CD8-positive, alpha-beta memory T cell (primary cell): ENCODE measurements at regions not wholly inside any gene's neighbourhood (a gene's known extent, or its start where the extent isn't known, plus 50 kb on each side); places are given as distances from the start of the nearest gene placed in this dataset.

Experiments
- CTCF ChIA-PET: fragments of 350-600 bp; sonication (Branson Sonifier 250); formaldehyde crosslinking; loops from one replicate; lab custom pipeline; 2021; ENCODE audit warnings: antibody characterized with exemption; lab: Charles Lee
- POLR2A ChIA-PET: fragments of 350-600 bp; sonication (Branson Sonifier 250); formaldehyde crosslinking; loops from one replicate; lab custom pipeline; 2021; ENCODE audit warnings: antibody characterized with exemption; lab: Charles Lee
- DNase-seq, 5 donors: peaks; one replicate each; pipeline versions ENCODE4 v3.0.0 to v3.0.0-alpha.2; 2020 to 2022; ENCODE audit warnings: mixed read lengths in 1 of 5
- H3K27ac ChIP-seq: one replicate; pipeline ENCODE4 v1.7.0; 2013; ENCODE audit warnings: low read depth, mild to moderate bottlenecking, low read length, moderate library complexity
- H3K27me3 ChIP-seq: 2 replicates; pipeline ENCODE4 v1.7.0; 2013; ENCODE audit warnings: low read length, mild to moderate bottlenecking; ENCODE audit not compliant: insufficient read depth, poor library complexity, severe bottlenecking
- H3K36me3 ChIP-seq: 2 replicates; pipeline ENCODE4 v1.7.0; 2013; ENCODE audit warnings: mild to moderate bottlenecking, low read length, moderate library complexity; ENCODE audit not compliant: insufficient read depth
- H3K4me1 ChIP-seq: 2 replicates; pipeline ENCODE4 v1.7.0; 2013; ENCODE audit warnings: mild to moderate bottlenecking, low read length, moderate library complexity; ENCODE audit not compliant: insufficient read depth
- H3K4me3 ChIP-seq: 2 replicates; pipeline ENCODE4 v1.7.0; 2013; ENCODE audit warnings: mild to moderate bottlenecking, low read length
- H3K9me3 ChIP-seq: 2 replicates; pipeline ENCODE4 v1.7.0; 2013; ENCODE audit warnings: mild to moderate bottlenecking, low read length
- H3K27ac Mint-ChIP-seq, 8 donors: one replicate each; pipeline ENCODE4 v1.8.0; 2020 to 2021; ENCODE audit warnings: mixed read lengths in 8 of 8, mild to moderate bottlenecking in 6 of 8, inconsistent platforms in 3 of 8, moderate library complexity in 3 of 8
- H3K27me3 Mint-ChIP-seq, 2 donors: one replicate each; pipeline ENCODE4 v1.8.0; 2020 to 2021; ENCODE audit warnings: mixed read lengths in 2 of 2, mild to moderate bottlenecking in 1 of 2, moderate library complexity in 1 of 2
- H3K36me3 Mint-ChIP-seq, 3 donors: one replicate each; pipeline ENCODE4 v1.8.0; 2020 to 2021; ENCODE audit warnings: mixed read lengths in 3 of 3, inconsistent platforms in 1 of 3, mild to moderate bottlenecking in 1 of 3
- H3K4me1 Mint-ChIP-seq, 3 donors: one replicate each; pipeline ENCODE4 v1.8.0; 2020 to 2021; ENCODE audit warnings: mixed read lengths in 3 of 3, inconsistent platforms in 1 of 3, mild to moderate bottlenecking in 1 of 3
- H3K4me3 Mint-ChIP-seq, 7 donors: one replicate each; pipeline ENCODE4 v1.8.0; 2020 to 2021; ENCODE audit warnings: mixed read lengths in 7 of 7, mild to moderate bottlenecking in 6 of 7, moderate library complexity in 4 of 7, inconsistent platforms in 2 of 7
- H3K9me3 Mint-ChIP-seq, 5 donors: one replicate each; pipeline ENCODE4 v1.8.0; 2020 to 2022; ENCODE audit warnings: mixed read lengths in 5 of 5, mild to moderate bottlenecking in 3 of 5, moderate library complexity in 2 of 5, inconsistent platforms in 1 of 5

DNA sequence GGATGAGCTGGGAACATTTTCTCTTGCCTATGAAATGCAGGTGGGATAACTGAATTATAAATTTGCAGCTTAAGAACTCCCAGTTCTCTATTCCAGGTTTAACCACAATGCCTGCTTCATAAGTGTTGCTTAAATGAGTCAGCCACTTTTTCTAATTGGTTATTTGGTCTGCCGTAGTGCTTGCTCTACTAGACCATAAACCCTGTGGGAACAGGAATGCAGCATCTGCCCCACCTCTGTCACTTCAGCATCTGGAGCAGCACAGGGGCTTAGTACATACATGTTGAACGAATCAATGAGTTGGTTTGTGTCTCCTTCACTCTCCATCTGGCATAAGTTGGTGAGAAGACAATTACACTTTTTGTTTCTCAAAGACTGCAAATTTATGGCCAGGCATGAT is 95.2 kb upstream of the PTER start:
- Mint-ChIP-seq H3K4me3 (no peak overlapping the region), H3K4me1 (no peaks in the 10 kb centered on the region), H3K27ac (no peak overlapping the region), H3K9me3 (peaks cover 0 to 2% (median 0%) of the 10 kb centered on the region in 5 donors), H3K27me3 (peaks cover 4 to 5% of the 10 kb centered on the region in 2 donors), H3K36me3 (no peaks in the 10 kb centered on the region)
- no peaks in the 10 kb centered on the region for H3K27me3 ChIP-seq
- no peaks in the 10 kb centered on the region for H3K36me3 ChIP-seq
- H3K27ac ChIP-seq: no peak overlapping the region
- ChIA-PET POLR2A (no interaction called here), CTCF (no interaction called here)
- no peak for DNase-seq
- H3K4me3 ChIP-seq: no peak overlapping the region
- no peaks in the 10 kb centered on the region for H3K9me3 ChIP-seq
- H3K4me1 ChIP-seq: no peaks in the 10 kb centered on the region

DNA sequence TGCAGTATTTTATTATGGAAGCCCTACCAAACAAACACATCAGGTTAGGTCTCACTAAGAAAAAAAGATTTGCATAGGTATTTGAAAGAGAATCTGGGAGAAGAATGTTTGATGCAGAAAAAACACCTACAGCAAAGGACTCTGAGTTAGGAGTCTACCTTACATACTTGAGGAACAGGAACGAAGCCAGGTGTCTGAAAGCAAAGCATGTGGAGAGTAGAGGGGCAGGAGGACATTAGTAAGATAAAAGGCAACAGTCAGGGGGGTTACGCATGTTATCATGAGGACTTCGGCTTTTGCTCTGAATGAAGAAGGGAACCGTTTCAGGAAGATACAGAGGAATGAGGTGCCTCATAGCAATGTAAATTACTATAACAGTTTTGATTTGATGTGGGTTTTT is 87.9 kb upstream of the PTER start:
- no peaks in the 10 kb centered on the region for H3K36me3 ChIP-seq
- H3K9me3 ChIP-seq: no peaks in the 10 kb centered on the region
- Mint-ChIP-seq H3K27me3 (peaks cover 1 to 3% of the 10 kb centered on the region in 2 donors), H3K36me3 (no peaks in the 10 kb centered on the region), H3K4me1 (no peaks in the 10 kb centered on the region), H3K4me3 (no peak overlapping the region), H3K9me3 (peaks cover 2 to 8% (median 2%) of the 10 kb centered on the region in 5 donors), H3K27ac (no peak overlapping the region)
- H3K27ac ChIP-seq: no peak overlapping the region
- no peaks in the 10 kb centered on the region for H3K27me3 ChIP-seq
- CTCF ChIA-PET: no interaction called here
- no peak overlapping the region for H3K4me3 ChIP-seq
- POLR2A ChIA-PET: no interaction called here
- no peak for DNase-seq
- no peaks in the 10 kb centered on the region for H3K4me1 ChIP-seq

DNA sequence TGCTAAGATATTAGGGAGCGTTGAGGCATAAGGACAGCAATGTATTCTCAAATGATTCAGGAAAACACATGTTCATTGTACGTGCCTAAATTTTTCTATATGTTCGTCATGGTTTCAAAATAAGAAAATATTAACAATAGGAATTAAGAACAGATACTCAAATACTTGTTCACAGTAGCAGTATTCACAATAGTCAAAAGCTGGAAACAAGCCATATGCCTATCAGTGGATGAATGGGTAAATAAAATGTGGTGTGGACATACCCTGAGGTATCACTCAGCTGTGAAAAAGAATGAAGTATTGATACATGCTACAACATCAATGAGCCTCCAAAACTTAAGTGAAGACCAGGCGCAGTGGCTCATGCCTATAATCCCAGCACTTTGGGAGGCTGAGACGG is 84.7 kb upstream of the PTER start:
- CTCF ChIA-PET: no interaction called here
- H3K27ac ChIP-seq: no peak overlapping the region
- peaks cover 2 to 5% (median 2%) of the 10 kb centered on the region in 5 donors for H3K9me3 Mint-ChIP-seq
- H3K36me3 Mint-ChIP-seq: no peaks in the 10 kb centered on the region
- POLR2A ChIA-PET: no interaction called here
- no peaks in the 10 kb centered on the region for H3K4me1 ChIP-seq
- no peak overlapping the region for H3K27ac Mint-ChIP-seq
- H3K4me3 Mint-ChIP-seq: no peak overlapping the region
- H3K27me3 Mint-ChIP-seq: peaks cover 3% of the 10 kb centered on the region in 2 donors
- no peak overlapping the region for H3K4me3 ChIP-seq
- no peaks in the 10 kb centered on the region for H3K27me3 ChIP-seq
- H3K9me3 ChIP-seq: no peaks in the 10 kb centered on the region
- no peaks in the 10 kb centered on the region for H3K36me3 ChIP-seq
- no peak for DNase-seq
- H3K4me1 Mint-ChIP-seq: no peaks in the 10 kb centered on the region

DNA sequence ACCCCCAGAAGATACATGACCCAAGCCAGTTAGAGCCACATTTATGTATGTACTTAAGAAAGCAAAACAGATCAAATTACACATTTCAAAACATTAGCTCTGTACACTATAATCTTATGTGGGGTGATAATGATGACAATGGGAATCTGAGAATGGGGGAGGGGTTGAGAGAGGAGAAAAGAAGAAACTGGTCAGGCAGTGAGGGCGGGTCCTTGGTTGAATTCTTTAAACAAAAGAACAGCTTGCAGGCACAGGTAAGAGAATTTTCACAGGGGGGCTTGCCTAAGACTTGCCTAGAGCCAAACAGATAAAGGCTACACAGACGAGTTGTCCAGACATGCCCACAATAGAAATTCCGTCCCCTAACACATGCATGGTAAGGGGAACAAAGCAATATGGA is 76.8 kb upstream of the PTER start:
- no peak overlapping the region for H3K4me3 ChIP-seq
- no peaks in the 10 kb centered on the region for H3K36me3 Mint-ChIP-seq
- no peaks in the 10 kb centered on the region for H3K27me3 ChIP-seq
- H3K36me3 ChIP-seq: no peaks in the 10 kb centered on the region
- peaks cover 13 to 24% of the 10 kb centered on the region in 2 donors for H3K27me3 Mint-ChIP-seq
- peaks cover 0 to 5% (median 0%) of the 10 kb centered on the region in 5 donors for H3K9me3 Mint-ChIP-seq
- no peak overlapping the region for H3K27ac ChIP-seq
- ChIA-PET POLR2A (no interaction called here), CTCF (no interaction called here)
- H3K4me1 ChIP-seq: no peaks in the 10 kb centered on the region
- DNase-seq: no peak
- H3K4me1 Mint-ChIP-seq: no peaks in the 10 kb centered on the region
- H3K9me3 ChIP-seq: no peaks in the 10 kb centered on the region
- no peak overlapping the region for H3K4me3 Mint-ChIP-seq
- no peak overlapping the region for H3K27ac Mint-ChIP-seq

DNA sequence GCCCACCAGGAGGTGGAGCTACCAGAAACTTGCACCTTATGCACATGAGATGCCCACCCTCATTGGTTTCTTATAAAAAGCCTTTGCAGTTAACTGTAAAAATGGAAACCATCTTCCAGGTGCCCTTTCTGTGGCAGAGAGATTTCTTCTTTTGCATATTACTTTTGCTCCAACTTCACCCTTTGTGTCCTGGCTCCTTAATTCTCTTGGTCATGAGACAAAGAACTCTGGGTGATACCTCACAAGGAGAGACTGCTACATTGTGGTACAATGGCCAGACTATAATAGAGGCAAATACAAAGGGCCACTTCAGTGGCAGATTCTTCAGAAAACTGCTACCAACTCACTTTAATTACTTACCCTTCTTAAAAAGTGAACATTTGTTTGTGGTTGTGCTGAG is 76.4 kb upstream of the PTER start:
- H3K9me3 ChIP-seq: no peaks in the 10 kb centered on the region
- no peaks in the 10 kb centered on the region for H3K27me3 ChIP-seq
- DNase-seq: no peak
- H3K36me3 ChIP-seq: no peaks in the 10 kb centered on the region
- Mint-ChIP-seq H3K9me3 (peaks cover 0 to 5% (median 0%) of the 10 kb centered on the region in 5 donors), H3K4me3 (no peak overlapping the region), H3K27me3 (peaks cover 12 to 24% of the 10 kb centered on the region in 2 donors), H3K36me3 (no peaks in the 10 kb centered on the region), H3K4me1 (no peaks in the 10 kb centered on the region), H3K27ac (no peak overlapping the region)
- POLR2A ChIA-PET: no interaction called here
- CTCF ChIA-PET: no interaction called here
- no peak overlapping the region for H3K27ac ChIP-seq
- H3K4me3 ChIP-seq: no peak overlapping the region
- no peaks in the 10 kb centered on the region for H3K4me1 ChIP-seq

DNA sequence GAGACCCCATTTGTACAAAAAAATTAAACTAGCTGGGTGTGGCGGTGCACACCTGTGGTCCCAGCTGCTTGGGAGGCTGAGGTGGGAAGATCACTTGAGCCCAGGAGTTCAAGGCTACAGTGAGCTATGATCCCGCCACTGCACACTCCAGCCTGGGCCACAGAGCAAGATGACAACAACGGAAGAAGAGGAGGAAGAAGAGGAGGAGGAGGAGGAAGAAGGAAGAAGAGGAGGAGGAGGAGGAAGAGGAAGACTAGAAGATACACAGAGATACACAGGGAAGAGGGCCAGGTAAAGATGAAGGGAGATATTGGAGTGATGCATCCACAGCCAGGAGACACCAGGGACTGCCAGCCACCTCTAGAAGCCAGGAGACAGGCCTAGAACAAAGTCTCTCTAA is 75.7 kb upstream of the PTER start:
- Histone ChIP-seq H3K36me3 (no peaks in the 10 kb centered on the region), H3K4me1 (no peaks in the 10 kb centered on the region), H3K27me3 (no peaks in the 10 kb centered on the region), H3K4me3 (no peak overlapping the region), H3K9me3 (no peaks in the 10 kb centered on the region), H3K27ac (no peak overlapping the region)
- Mint-ChIP-seq H3K27me3 (peaks cover 12 to 24% of the 10 kb centered on the region in 2 donors), H3K36me3 (no peaks in the 10 kb centered on the region), H3K4me1 (no peaks in the 10 kb centered on the region), H3K27ac (no peak overlapping the region), H3K4me3 (no peak overlapping the region), H3K9me3 (peaks cover 0 to 5% (median 0%) of the 10 kb centered on the region in 5 donors)
- no peak for DNase-seq
- POLR2A ChIA-PET: no interaction called here
- CTCF ChIA-PET: no interaction called here

DNA sequence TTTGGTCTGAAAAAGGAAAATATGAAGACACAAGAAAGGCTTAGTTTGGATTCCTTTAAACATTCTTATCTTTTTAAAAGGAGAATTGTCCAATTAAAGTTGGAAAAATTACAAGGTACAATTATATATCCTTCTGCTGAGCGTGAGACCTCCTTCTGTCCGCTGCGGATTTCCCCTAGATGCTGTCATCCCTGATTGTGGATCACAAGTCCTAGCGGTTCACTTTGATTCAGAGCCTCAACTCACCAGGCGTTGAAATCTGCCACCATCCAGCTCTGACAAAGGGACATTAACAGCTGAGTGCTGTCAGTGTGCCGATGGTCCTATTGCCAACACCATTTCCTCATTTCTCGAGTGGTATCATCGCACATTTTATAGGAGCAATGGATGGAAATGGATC is 73.1 kb upstream of the PTER start:
- Mint-ChIP-seq H3K4me1 (no peaks in the 10 kb centered on the region), H3K27ac (no peak overlapping the region), H3K36me3 (no peaks in the 10 kb centered on the region), H3K9me3 (peaks cover 0 to 5% (median 0%) of the 10 kb centered on the region in 5 donors), H3K4me3 (no peak overlapping the region), H3K27me3 (peaks cover 12 to 44% of the 10 kb centered on the region in 2 donors)
- Histone ChIP-seq H3K4me3 (no peak overlapping the region), H3K27ac (no peak overlapping the region), H3K36me3 (no peaks in the 10 kb centered on the region), H3K27me3 (no peaks in the 10 kb centered on the region), H3K9me3 (no peaks in the 10 kb centered on the region), H3K4me1 (no peaks in the 10 kb centered on the region)
- POLR2A ChIA-PET: no interaction called here
- no peak for DNase-seq
- CTCF ChIA-PET: no interaction called here

DNA sequence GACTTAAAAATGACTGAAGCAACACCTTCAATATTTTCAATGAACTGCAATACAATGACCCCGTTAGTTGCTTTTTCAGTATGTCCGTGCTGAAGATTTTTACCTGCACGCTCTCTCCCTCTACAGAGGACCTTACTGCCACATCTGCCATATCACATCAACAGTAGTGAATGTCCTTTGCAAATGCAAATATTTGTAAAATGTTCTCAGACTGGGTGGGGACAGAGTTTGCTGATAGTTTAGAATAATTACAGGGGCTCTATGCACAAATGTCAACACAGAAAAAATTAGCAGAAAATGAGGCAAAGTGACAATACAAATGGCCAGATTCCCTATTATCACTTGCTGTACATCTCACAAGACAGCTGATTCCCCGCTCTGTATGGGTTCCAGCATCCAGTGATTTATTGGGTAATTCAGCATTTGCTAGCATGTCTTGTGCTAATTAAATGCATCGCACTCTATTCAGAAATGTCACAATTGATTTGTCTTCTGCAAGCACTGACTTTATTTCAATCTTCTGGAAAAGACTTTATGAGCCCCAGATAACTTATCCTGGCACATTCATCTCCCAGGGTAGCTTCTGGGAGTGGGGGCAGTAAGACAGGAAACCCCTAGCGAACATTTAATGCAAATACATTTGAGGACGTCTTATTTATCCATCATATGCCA is 69.1 kb upstream of the PTER start:
- no peaks in the 10 kb centered on the region for H3K9me3 ChIP-seq
- no peak overlapping the region for H3K4me3 ChIP-seq
- H3K4me3 Mint-ChIP-seq: no peak overlapping the region
- no peaks in the 10 kb centered on the region for H3K9me3 Mint-ChIP-seq
- H3K36me3 Mint-ChIP-seq: no peaks in the 10 kb centered on the region
- H3K4me1 Mint-ChIP-seq: no peaks in the 10 kb centered on the region
- peaks cover 0 to 24% of the 10 kb centered on the region in 2 donors for H3K27me3 Mint-ChIP-seq
- H3K27ac Mint-ChIP-seq: no peak overlapping the region
- no peaks in the 10 kb centered on the region for H3K4me1 ChIP-seq
- POLR2A ChIA-PET: no interaction called here
- CTCF ChIA-PET: no interaction called here
- DNase-seq: no peak
- H3K36me3 ChIP-seq: no peaks in the 10 kb centered on the region
- no peaks in the 10 kb centered on the region for H3K27me3 ChIP-seq
- H3K27ac ChIP-seq: no peak overlapping the region
